WI38 (cell line): ENCODE measurements at regions not wholly inside any gene's neighbourhood (a gene's known extent, or its start where the extent isn't known, plus 50 kb on each side); places are given as distances from the start of the nearest gene placed in this dataset.

Source experiments
- H3K4me3 ChIP-seq: 2 replicates; pipeline ENCODE4 v1.5.1; 2011; ENCODE audit warnings: low read depth, mild to moderate bottlenecking, control low read depth, low read length
- TF ChIP-seq, protein P1 (sequence below): IDR thresholded peaks from 2 replicates; pipeline ENCODE4 v1.5.1; 2012; ENCODE audit warnings: low read depth, mild to moderate bottlenecking, control low read depth, low read length

DNA sequence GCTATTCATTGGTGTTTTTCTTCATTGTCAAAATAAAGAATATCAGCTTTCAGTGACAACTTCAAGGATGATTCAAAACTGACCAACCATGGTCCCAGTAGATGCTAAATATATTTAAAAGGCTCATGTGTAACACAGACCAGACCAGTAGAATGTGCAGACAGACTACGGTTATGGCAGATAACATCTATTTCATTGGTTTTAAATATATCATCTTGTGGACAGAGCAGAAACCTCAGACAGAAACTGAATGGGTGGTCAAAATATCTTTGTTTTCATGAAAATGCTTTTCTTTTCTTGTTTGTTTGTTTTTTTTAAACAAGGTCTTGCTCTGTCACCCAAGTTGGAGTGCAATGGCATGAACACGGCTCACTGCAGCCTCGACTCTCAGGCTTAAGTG lies 107.4 kb upstream of the CREB1 start:
- TF ChIP-seq, protein P1, sequence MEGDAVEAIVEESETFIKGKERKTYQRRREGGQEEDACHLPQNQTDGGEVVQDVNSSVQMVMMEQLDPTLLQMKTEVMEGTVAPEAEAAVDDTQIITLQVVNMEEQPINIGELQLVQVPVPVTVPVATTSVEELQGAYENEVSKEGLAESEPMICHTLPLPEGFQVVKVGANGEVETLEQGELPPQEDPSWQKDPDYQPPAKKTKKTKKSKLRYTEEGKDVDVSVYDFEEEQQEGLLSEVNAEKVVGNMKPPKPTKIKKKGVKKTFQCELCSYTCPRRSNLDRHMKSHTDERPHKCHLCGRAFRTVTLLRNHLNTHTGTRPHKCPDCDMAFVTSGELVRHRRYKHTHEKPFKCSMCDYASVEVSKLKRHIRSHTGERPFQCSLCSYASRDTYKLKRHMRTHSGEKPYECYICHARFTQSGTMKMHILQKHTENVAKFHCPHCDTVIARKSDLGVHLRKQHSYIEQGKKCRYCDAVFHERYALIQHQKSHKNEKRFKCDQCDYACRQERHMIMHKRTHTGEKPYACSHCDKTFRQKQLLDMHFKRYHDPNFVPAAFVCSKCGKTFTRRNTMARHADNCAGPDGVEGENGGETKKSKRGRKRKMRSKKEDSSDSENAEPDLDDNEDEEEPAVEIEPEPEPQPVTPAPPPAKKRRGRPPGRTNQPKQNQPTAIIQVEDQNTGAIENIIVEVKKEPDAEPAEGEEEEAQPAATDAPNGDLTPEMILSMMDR: no peak
- H3K4me3 ChIP-seq: no peak overlapping the region

DNA sequence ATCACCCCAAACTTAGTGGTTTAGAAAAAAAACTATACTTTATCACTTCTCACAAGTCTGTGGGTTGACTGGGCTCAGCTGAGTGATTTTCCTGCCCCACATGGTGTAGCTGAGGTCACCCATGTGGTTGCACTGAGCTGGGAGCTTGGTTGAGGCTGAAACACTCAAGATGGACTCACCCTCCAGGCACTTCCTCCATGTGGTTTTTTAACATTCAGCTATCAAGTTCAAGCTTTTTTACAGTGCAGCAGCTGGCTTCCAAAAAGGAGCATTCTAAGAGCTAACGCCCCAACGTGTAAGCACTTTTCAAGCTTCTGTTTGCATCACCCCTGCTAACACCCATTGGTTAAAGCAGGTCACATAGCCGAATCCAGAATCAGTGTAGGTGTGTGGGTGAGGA lies 105.9 kb upstream of the CREB1 start:
- H3K4me3 ChIP-seq: no peak overlapping the region
- TF ChIP-seq, protein P1: no peak

DNA sequence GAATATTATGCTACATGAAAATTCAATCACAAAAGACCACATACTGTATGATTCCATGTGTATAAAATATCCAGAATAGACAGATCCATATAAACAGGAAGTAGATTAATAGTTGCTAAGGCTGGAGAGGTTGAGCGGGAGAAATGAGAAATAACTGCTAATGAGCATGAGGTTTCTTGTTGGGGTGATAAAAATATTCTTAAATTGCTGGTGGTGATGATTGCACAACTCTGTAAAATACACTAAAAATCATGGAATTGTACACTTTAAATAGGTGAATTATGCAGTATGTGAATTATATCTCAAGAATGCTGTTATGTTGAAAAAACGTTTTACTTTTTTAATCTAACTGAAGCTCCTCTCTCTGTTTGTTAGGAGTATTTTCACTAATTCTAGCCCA lies 101.8 kb upstream of the CREB1 start:
- no peak overlapping the region for H3K4me3 ChIP-seq
- TF ChIP-seq, protein P1: no peak

DNA sequence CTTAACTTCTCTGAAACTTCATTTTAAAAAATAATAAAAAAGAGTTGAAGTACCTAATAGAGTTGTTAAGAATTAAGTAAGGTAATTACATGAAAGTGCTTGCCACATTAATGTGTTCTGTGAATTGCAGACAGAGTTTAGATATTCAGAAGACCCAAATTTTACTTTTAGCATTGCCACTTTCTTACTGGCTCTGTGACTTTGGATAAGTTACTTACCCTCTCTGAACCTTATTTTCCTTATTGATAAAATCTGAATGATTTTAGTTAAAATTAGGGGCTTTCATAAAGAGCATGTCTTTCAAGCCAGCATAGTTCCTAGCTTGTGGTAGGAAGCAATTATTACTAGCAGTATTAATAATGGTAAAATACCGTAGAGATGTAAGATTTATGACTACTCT lies 101.2 kb upstream of the CREB1 start:
- TF ChIP-seq, protein P1: no peak

DNA sequence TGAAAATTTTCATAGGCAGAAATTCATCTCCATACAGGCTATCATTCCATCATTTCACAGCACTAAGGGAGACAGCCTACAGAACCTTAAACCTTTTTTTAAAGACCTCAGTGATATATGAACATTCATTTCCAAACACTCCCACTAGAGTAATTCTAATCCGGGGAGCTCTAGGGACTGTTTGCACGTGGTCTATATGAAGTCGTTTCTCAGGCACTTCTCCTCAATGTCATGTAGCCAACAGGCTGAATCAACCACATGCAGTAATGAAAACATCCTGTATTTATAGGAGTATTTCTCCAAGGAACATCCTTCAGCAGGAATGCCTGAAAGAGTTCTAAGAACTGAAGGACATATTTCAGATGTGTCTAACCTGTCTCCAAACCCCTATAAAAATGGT lies 97.3 kb upstream of the CREB1 start:
- TF ChIP-seq, protein P1: no peak
- no peak overlapping the region for H3K4me3 ChIP-seq

More for the DNA sequence above, 101.2 kb upstream of the CREB1 start:
- H3K4me3 ChIP-seq: no peak overlapping the region

DNA sequence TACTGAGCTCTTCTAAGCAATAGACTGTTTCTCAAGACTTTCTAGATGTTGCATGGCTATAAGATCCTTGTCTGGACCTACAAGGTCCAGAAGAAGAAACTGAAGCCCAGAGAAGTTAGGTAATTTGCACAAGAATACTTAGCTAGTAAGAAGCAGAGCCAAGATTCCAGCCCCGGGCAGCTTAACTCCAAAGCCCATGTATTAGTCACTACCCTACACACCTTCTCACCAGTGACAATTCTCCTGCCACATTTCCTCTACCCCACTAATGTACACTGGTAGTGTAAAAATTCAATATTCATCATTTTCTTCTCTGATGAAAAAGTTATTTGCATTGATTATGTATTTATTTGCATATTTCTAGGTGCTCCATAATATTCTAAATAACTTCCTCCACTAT lies 95.5 kb upstream of the CREB1 start:
- TF ChIP-seq, protein P1: no peak
- no peak overlapping the region for H3K4me3 ChIP-seq

DNA sequence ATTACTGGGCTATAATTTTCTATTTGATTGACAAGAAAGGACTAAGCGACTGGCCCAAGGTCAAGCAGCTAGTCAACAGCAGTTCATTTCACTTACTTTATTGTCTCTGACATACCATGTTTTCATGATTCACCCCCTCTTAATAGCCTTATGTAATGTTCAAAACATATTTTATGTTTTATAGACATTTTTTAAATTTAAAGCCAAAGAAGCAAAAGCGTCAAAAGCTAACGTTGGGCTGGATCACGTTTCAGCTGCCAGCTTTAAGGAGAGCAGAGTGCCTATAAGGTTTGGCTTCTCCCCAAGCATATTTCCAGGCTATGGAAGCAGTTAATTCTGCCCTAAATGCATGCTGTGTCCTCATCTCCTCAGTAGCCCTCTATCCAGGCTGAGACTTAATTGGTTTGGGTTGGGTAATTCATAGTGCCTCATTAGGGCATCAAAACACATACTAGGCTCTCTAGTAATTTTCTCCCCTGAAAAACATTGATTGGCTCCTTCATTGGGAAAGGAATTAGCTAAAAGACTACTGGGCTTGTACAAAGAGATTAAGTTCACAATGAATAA lies 94.8 kb upstream of the CREB1 start:
- no peak overlapping the region for H3K4me3 ChIP-seq
- TF ChIP-seq, protein P1: no peak
